HG02885 (cell line): ENCODE measurements at regions not wholly inside any gene's neighbourhood (a gene's known extent, or its start where the extent isn't known, plus 50 kb on each side); places are given as distances from the start of the nearest gene placed in this dataset.

ENCODE experiments used
- ATAC-seq: cut with Tn5 transposase; IDR thresholded peaks from one replicate; pipeline ENCODE4 v1.9.1; 2021; ENCODE audit warnings: mild to moderate bottlenecking; ENCODE audit not compliant: unreplicated experiment, poor library complexity

DNA sequence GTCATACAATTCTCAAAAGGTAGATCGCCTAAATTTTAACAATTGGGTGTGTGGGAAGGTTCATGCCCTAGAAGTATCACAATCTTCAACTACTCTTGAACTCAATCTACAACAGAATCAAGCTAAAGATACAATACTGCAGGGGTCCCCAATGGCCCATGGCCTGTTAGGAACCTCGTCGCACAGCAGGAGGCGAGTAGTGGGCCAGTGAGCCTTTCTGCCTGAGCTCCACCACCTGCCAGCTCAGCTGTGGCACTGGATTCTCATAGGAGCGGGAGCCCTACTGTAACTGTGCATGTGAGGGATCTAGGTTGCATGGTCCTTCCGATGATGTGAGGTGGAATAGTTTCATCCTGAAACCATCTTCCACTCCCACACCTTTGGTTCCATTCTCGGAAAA lies 230.6 kb downstream of the KLF12 start:
- ATAC-seq: no peak

DNA sequence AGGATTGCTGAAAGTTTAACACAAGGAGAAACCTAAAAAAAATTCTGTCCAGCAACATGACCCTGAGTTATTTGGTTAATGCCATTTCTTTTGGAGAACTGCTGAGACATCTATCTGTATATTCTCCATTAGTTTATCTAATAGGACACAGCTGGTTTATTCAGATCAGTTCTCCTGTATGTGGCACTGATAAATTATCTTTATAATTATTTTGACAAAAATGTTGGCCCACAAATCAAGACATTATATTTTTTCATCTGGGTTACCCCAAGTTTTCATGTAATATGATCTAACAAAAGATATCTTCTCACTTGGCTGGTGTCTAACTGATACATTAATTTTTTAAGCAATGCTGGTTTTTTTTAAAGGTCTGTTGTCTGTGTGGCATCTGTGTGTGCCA lies 231.4 kb downstream of the KLF12 start:
- no peak for ATAC-seq

DNA sequence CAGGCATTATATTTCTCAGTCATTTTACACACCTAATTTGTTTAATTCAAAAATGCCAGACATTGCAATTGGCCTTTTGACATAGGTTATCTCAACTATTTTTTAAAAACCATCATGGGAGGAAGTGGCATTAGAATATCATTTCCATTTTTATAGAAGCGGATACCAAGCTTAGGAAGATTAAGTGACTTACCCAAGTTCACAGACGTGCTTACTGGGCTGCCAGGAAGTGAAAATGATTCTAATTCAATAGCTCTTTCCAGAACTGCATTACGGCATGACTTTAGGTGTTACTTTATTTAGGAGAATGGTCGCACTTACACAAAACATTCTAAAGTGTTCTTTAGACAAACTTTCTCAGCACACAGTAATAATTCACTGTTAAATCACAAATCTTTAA lies 231.9 kb downstream of the KLF12 start:
- no peak for ATAC-seq

DNA sequence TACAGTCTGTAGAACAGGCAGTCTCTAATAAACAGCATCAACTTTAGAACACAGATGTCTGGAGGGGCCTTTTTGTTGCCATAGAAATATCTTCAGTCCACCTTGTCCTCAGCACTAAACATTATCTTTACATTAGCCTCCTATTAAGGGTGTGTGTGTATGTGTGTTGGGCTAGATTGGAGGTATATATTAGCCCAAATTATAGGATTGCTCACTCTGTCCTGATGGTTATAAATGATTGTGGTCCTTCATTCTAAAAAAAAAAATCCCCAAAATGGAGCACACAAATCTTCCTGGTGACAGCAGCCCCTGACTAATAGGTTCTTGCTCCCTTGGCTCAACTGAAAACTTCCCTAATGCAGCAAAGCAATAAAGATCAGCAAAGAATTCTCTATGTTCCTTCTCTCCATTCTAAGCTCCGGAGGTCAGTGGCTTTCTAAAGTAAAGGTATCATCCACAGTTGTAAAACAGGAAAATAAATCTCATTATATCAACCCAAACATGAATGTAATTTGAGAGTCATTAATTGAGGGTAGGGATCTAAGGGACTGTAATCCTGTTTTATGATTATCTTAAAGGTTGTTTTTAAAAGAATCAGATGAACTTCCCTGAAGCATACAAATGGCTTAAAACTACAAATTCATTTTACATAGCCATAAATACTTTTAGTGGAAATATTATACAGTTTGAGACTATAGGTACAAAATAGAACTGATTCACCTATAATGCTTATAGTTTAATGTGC lies 232.7 kb downstream of the KLF12 start:
- ATAC-seq: no peak

DNA sequence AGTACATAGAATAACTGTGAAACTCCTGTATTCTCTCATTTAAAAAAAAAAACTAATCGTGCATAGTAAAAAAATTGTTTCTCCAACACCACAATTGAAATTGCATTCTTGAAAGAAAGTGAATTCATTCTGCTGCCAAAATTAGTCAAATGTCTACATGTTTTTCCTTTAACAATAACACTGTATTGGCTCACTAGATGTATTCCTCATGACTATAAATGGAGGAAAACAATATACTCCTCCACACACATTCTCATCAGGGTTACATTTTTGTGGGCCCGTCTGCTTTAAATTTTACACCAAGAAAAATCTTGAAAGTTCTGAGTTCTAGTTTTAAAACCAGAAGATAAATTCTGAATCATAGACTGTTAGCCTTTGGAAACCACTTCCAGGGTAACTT lies 233.6 kb downstream of the KLF12 start:
- ATAC-seq: no peak

DNA sequence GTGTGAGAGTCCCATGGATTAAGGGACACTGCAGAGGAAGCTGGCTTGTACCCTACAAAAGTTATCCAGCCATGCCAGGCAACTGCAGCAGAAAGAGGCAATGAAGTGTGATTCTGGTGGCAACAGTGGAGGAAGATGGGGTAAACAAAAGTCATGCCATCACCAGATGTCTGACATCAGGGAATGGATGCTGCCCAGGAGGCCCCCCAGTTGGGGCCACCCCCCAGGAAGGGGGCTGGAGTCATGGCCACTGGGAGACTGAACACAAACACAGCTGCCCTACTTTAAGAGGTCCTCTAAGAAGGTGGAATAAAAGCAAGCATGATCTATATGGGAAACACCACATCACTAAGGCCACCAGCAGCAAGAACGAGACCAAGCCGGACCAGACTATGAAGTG lies 235.3 kb downstream of the KLF12 start:
- no peak for ATAC-seq

DNA sequence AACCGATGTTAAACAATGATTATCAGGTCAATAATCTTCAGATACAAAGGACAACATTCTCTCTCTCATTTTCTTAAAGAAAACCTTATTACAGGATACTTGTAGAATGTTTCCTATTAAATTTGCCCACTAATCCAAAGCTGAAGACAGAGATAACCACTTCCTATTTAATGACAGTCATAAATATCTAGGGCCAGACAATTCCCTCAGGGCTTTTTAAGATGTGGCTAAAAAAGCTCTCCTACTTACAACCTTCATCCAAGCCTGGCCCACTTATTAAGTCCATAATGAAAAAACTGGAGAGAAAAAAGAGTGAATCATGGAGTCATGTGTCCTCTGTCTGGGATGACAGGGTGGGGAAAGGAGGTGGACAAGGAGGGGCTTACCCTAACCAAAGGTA lies 235.9 kb downstream of the KLF12 start:
- no peak for ATAC-seq

DNA sequence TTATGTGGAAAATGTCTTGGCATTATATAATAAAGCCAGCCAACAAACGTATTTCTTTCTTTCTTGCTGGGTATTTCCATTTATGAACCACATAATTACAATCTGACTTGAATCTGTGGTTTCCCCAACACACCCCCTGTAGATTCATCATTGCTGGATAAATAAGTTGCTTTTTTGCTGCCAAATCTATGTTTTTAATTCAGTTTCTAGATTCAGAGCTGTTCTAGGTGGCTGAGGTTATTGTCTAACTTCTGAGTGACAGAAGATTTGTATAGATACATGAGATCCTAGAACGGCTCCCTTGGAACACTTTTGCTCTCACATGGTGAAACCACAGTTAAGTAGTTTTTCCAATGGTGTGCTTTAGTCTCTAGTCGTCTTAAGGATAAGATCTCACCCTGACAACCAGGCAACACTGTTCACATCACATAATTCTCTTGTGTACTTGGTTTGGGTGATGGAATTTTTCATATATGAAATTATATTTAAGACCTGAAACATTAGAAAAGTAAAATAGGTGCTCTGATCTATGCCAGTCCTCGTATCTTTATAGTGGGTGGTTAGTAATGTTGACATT lies 239.1 kb downstream of the KLF12 start:
- ATAC-seq: no peak

DNA sequence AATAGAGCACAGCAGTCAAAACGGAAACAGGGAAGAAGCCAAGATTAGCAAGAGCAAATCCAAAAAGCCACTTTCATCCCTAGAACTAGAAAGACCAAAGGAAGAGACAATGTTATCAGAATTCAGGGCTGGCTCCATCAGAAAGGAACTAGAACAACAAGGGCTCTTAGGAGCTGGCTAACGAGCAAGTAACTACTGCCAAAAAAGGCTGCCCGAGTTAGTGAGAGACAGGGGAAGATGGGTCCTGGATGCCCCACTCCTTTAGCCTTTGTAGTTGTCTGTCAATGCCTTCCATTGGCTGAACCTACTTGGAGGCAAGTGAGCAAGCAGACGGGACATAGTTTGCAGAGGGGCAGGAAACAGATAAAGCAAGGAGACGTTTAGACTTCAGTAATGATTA lies 240.4 kb downstream of the KLF12 start:
- no peak for ATAC-seq

DNA sequence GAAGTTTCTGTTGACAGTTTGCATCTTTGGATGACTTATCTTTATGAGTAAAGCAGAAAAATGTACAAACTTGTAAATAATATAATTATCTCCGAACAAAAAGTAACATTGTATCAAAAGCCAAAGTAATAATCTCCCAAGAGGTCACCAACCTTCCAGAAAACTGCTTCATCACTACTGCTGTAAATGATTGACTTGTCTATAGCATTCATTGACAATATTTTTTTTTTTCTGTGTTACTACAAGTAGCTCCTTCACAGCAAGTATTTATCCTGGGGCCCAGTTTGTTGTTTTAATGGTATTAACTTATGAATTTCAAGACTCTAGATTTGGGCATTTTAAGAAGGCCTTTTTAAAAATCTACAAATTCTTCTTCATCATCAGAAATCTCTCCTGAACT lies 242.4 kb downstream of the KLF12 start:
- no peak for ATAC-seq

DNA sequence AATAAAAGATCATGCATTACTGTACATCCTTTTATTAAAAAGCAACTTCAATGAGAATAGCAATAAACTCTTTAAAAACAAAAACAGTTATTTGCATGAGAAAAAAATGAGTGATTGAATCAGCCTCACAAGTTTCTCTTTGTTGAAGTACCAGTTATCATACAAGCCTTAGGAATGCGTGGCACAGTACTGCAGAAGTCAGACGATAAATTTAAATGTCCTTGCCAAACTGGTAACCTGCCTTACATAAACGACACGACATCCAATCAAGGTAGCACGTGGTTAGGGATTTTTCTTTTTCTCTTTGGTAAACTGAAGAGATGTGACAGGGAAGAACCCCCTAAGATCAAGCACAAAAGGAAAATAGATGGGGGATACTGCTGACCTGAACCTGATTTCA lies 251.0 kb downstream of the KLF12 start:
- no peak for ATAC-seq

DNA sequence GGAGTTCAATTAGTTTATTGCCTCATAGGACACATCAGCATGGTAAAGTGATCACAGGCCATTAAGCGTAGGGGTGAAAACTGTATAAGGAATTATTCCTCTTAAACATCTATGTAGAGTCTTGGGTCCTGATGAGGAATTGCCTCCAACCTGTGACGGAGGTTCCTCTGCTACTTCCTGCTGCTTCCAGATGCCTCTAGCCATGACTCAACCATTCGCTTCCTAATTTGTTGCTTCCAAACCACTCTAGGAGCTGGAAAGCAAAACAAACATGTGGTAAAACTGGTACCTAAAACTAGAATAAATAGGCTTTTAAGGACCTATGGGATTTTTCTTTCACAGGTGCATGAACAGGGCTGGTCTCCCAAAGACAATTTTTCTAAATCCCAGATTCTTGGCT lies 253.8 kb downstream of the KLF12 start:
- ATAC-seq: no peak

DNA sequence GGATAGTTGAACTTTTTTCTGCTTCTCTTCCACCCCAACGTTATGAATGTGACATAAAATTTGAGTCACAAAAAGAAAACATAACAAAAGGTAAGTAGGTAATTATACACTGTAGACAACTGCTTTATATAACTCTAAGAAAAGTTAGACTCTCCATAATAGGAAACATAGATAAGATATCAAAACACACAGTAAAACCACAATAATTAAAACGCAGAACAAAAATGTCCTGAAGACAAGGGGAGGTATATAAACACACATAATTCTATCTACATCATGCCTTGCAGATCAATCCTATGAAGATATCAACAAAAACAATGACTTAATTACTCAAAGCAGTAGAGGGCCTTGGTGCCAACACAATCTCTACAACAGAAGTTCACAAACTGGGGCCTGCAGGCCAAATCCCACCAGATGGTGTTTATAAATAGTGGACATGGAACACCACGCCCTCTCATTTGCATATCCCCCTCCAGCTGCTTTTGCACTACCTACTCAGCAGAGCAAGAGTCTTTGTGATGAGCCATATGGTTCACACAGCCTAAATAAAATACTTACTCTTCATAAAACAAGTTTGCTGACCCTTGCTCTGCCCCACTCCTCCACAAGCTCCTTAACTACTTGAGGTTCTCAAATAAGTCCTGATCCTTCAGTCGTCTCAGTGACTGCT lies 254.7 kb downstream of the KLF12 start:
- ATAC-seq: no peak

DNA sequence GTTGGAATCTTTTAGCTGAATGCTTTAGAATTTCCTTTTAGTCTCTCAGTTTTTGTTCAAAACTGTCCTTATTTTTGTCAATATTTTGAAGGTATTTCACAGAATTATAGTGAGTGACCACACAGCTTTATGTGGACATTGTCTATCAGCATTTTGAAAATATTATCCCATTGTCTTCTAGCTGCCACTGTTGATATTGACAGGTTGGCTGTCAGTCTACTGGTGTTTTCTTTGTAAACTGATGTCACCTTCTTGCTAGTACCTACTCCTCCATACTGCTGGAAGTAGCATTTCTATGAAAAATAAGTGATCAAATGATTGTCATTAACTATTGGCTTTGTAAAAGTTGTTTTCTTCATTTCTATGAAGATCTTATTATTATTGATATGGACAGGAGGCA lies 256.8 kb downstream of the KLF12 start:
- ATAC-seq: no peak

DNA sequence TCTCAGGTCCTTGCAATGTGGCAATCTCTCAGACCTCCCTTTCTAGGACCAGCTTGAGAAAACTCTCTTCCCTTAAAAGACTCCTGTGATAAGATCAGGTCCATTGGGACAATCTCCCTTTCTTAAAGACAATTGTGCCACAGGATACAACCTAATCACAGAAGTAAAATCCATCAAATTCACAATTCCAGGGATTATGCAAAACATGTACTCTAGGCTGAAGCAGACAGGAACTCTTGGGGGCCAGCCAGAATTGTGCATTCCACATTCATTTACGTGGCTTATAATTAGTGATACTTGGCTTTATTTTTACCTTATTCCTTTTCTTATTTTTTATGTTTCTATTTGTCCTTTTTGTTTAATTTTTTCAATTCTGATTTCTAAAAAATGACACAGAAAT lies 257.9 kb downstream of the KLF12 start:
- no peak for ATAC-seq

DNA sequence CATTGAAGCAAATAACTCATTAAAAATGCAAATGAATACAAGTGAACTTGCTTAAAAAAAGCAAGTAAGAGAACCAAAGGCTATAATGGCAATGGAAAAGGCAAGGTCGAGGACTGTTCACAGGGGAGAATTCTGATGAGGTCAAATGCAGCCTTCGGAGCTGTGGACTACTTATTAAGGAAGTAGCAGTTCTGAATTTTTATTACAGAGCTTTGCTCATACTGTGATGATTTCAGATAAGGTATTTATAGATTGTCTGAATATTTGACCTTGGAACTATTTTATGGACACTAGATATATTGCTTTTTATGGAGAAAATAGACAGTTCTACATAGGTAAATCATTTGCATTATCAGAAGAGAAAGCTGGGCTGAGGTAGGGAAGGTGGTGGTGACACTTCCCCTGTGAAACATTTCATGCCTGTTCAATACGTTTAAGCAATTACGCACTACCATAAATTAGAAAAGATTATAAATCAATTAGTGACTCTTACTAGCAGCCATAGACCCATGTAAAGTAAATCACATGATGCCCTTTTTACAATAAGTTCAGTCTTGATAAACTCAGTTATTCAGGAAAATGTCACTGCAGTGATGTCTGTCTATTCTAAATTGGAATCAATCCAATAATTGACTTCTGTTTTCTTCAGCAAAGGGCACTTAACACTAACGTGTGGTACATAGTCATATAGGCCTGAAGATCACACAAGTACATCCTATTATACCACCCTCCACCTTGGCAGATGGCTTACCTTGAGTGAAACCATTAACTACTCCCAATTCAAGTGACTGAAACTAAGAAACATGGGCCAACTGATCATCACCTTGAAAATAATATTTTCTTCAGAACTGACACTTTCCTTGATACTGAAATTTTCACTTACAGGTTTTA lies 260.0 kb downstream of the KLF12 start:
- ATAC-seq: no peak

DNA sequence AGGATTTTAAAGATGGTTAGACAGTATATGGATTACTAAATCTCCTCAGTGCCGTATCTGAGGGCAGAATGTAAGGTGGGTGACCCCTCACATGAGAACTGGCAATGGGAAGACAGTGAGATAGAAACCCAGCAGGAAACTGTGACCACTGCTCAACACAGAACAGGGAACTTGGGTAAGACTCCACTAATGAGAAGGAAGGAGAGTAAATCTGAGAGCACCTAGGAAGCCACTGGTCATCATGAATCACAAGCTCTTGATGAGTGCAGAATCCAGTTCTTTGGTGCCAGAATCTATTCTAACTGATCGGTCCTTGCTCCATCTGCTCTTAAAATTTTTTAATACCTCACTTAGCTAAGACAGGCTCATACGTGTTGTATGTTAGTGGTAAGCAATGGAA lies 261.8 kb downstream of the KLF12 start:
- ATAC-seq: no peak

DNA sequence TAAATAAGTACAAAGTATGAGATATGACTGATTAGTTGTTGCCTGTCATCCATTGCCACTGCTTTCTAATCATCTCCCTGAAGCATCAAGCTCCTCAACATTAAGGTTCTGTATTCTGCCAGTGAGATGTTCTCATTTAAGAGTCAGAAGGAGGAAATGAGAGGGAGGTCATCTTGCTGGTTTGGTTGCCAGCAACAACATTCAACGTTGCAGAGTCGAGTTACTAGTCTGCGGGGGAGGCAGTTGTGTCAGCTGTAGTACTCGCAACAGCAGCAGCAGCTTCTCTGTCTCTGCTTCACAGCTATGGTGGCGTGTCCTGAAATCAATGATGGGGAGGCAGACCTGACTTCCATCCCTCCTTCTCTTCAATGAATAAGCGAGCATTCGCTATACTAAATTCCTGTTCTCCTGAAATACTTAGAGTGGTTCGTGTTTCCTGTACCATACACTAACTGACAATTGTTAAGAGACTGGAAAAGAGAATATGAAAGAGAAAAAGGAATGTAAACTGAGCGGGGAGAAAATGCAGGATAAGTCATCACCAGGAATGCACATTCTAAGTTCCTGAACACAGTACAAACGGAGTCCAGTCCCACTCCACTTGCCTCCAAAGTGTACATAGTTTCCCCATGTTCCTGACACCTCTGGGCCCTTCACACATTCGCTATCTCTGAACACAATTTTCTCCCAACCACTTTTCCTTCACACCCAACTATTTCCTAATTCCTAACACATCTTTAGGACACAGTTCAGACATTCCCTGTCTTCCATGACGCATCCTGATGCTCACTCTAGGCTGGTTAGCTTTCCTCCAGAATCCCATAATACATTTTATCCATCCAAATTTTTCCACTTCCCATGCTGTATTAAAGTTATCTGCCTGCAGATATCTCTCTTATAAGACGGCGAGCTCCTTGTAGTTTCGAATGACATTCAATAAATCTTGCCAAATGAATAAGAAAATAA lies 263.0 kb downstream of the KLF12 start:
- ATAC-seq: no peak

DNA sequence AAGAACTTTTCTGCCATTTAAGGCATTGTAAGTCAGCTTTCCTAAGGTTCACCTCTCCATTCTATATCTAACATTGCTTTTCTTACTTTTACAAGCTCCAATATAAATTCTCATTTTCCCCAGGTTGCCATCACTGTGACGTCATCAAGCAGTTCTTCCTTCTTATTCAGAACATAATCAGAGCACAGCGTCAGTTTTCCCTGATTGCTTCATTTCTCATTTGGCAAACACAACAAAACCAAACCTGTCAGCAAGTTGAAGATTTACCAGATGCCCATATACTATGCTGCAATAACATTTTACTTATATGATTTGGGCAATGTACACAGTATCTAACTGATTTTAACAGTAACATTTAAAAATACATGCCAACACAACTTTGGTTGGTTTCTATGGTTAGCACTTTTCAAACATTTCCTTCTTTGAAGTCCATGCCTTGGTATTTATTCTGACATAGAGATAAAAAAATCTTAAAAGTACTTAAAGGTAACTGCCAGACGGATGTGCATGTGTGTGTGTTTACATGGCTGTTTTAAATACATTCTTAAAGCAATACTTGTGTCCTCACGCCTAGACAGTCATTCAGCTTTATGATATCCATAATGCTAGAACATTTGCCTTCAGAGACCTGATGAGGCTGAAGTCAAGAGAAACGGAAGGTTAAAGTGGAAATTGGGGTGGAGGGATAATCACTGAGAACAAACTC lies 264.0 kb downstream of the KLF12 start:
- no peak for ATAC-seq
